ENCODE measurements at regions not wholly inside any gene's neighbourhood (a gene's known extent, or its start where the extent isn't known, plus 50 kb on each side); places are given as distances from the start of the nearest gene placed in this dataset.

GRCh38 chr2:236674646-236675045, 105.0 kb downstream of the ACKR3 start:
- no peak for TF ChIP-seq BHLHE40 (IDR thresholded peaks at IDR 0.05; ENCODE audit: borderline replicate concordance)
- TF ChIP-seq FOXK2 (IDR thresholded peaks at IDR 0.05) = no peak
- no peak for TF ChIP-seq LEF1 (IDR thresholded peaks at IDR 0.05; ENCODE audit: borderline replicate concordance)
- no peak for TF ChIP-seq SP1 (IDR thresholded peaks at IDR 0.05)
- TF ChIP-seq SUZ12 (IDR thresholded peaks at IDR 0.05) = no peak
- no peak for TF ChIP-seq PKNOX1 (IDR thresholded peaks at IDR 0.05)
- TF ChIP-seq ZNF384 (IDR thresholded peaks at IDR 0.05) = no peak
- TF ChIP-seq ELF4 (IDR thresholded peaks at IDR 0.05) = no peak

All from HEK293T (cell line).